Astrocyte of the spinal cord (primary cell): ENCODE measurements at regions not wholly inside any gene's neighbourhood (a gene's known extent, or its start where the extent isn't known, plus 50 kb on each side); places are given as distances from the start of the nearest gene placed in this dataset.

Experiments
- DNase-seq: peaks from one replicate; pipeline ENCODE4 v3.0.0; 2011; ENCODE audit warnings: low read depth, low spot score
- H3K4me3 ChIP-seq: 2 replicates; pipeline ENCODE4 v1.5.1; 2011; ENCODE audit warnings: low read depth, mild to moderate bottlenecking, low read length, moderate library complexity
- in situ Hi-C: cut with HindIII; loops from 2 replicates; pipeline ENCODE4 v1.10.0; 2017; ENCODE audit warnings: low sequenced_read_pairs
- TF ChIP-seq, protein P1 (sequence below): IDR thresholded peaks from 2 replicates; pipeline ENCODE4 v1.5.1; 2012; ENCODE audit warnings: low read depth, mild to moderate bottlenecking, low read length, inconsistent platforms

DNA sequence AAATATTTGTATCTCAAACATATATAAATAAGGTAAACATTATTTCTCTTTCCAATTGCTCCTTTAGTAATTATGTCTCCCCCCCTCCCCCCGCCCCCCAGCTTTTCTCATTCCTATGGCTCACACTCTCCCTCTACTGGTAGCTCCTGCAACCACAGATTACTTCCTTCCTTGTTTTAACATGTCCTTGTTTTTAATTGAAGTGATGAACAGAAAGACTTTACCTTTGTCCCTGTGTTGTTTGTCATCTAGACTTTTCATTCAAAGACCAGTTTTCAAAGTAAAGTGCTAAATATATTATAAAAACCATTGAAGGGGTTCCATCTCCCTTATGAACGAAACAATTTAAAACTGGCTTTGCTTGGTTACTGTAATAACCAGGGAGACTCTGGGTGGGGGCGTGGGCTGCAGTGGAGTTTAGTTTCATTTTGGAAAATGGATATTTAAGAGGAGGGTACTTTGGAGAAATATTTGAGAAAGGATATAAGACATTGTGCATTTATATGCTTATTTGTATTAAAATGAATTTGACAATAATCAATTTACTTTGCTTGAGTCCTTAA is 352.9 kb downstream of the RAPGEF2 start:
- peak; percentile 73 for DNase-seq
- in situ Hi-C loops: no loop called here
- H3K4me3 ChIP-seq: no peak overlapping the region
- TF ChIP-seq, protein P1, sequence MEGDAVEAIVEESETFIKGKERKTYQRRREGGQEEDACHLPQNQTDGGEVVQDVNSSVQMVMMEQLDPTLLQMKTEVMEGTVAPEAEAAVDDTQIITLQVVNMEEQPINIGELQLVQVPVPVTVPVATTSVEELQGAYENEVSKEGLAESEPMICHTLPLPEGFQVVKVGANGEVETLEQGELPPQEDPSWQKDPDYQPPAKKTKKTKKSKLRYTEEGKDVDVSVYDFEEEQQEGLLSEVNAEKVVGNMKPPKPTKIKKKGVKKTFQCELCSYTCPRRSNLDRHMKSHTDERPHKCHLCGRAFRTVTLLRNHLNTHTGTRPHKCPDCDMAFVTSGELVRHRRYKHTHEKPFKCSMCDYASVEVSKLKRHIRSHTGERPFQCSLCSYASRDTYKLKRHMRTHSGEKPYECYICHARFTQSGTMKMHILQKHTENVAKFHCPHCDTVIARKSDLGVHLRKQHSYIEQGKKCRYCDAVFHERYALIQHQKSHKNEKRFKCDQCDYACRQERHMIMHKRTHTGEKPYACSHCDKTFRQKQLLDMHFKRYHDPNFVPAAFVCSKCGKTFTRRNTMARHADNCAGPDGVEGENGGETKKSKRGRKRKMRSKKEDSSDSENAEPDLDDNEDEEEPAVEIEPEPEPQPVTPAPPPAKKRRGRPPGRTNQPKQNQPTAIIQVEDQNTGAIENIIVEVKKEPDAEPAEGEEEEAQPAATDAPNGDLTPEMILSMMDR: peak; percentile 87

DNA sequence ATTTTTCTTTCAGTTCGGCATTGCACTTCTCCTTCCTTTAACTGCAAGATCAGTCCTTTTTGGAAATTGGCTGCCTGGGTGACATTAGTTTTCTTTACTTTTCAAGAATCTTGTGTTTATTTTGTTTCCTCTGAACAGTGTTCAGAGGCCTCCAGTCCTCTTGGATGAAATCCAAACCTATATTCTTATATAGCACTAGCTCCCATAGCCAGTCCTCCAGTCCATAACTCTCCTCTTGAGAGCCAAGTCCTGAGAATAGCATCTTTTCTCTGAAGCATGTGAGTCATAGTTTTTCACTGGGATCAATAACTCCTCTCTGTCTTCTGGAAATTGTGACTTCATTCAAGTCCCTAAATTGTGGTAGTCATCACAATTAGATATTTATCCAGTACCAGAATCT is 357.5 kb downstream of the RAPGEF2 start:
- in situ Hi-C loops: no loop called here
- TF ChIP-seq, protein P1: no peak
- peak; percentile 36 for DNase-seq
- no peak overlapping the region for H3K4me3 ChIP-seq

- TF ChIP-seq, protein P1: peak; percentile 6
- H3K4me3 ChIP-seq: no peak overlapping the region
- in situ Hi-C loops: no loop called here
- DNase-seq: no peak
These were observed 360.4 kb downstream of the RAPGEF2 start for GRCh38 chr4:159463235-159463634.

GRCh38 chr4:159464302-159464701 is 361.4 kb downstream of the RAPGEF2 start:
- in situ Hi-C loops: no loop called here
- no peak for DNase-seq
- TF ChIP-seq, protein P1: no peak
- H3K4me3 ChIP-seq: no peak overlapping the region

DNA sequence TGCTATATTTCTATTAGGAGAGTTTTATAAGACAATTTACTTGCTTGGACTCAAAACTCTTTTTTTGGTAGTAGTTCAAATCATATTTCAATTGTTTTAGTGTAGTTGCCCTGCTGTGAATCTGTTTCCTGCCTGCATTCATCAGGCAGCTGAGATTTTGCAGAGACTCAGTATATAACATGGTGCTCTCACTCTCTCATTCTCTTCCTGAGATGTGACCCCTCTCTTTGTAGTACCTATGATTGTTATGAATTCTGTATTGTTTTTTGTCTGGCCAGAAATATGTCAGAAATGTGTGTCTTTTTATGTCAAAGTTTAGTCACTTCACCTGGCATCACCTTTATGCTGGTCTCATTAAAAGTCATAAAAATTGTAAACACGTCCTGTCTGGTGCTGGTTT is 374.0 kb downstream of the RAPGEF2 start:
- no peak for DNase-seq
- TF ChIP-seq, protein P1: no peak
- H3K4me3 ChIP-seq: no peak overlapping the region
- in situ Hi-C loops: no loop called here

DNA sequence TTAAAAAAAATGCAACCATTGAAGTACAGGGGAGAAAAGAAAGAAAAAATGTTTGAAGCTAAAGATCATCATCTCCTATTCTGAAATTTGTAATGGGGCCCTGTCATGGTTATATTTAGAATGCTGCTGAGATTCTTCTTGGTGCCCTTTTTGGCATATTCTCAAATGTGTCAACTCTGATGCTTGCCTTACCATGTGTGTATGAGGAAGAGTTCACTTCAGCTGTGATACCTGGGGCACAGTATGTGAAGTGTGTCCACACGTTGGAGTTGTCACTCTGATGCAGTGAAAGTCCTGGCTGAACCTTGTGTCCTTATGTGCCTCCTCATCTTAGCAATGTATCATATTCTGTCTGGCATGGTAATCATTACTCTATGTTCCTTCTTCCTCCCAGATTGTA is 377.9 kb downstream of the RAPGEF2 start:
- H3K4me3 ChIP-seq: no peak overlapping the region
- TF ChIP-seq, protein P1: no peak
- in situ Hi-C loops: no loop called here
- no peak for DNase-seq

DNA sequence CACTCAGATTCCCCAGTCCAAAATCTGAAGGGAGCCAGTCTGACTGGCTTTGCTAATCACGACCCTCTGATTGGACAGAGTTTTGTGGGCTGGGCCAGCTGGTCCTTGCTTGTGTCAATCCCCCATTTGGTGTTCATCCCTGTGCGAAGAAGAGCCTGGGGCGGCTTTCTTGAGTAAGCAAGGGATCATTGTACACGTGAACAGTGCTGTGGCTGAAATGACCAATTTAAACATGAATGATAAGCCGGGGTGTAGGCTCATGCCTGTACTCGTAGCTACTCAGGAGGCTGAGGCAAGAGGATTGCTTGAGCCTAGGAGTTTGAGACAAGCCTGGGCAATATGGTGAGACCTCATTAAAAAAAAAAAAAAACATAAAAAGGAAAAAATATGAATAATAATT is 379.1 kb downstream of the RAPGEF2 start:
- in situ Hi-C loops: no loop called here
- H3K4me3 ChIP-seq: no peak overlapping the region
- DNase-seq: no peak
- TF ChIP-seq, protein P1: no peak
